Ascending aorta (tissue), 2 donors: ENCODE measurements at regions not wholly inside any gene's neighbourhood (a gene's known extent, or its start where the extent isn't known, plus 50 kb on each side); places are given as distances from the start of the nearest gene placed in this dataset.
"Not testable (repeated sequence)": the region's sequence is repeated elsewhere in the genome, so short reads cannot be mapped to it uniquely, and the experiment has no call there.

Experiments used
- DNase-seq, 2 donors: peaks; one replicate each; pipeline ENCODE4 v3.0.0-alpha.2; 2019; ENCODE audit warnings: low spot score in 2 of 2
- H3K27ac ChIP-seq, 2 donors: fragments of 200-600 bp; sonication (generic); one replicate each; pipeline ENCODE4 v1.5.1; 2016 to 2017; ENCODE audit warnings: mild to moderate bottlenecking in 1 of 2
- H3K27me3 ChIP-seq: fragments of 200-600 bp; sonication (generic); one replicate; pipeline ENCODE4 v1.5.1; 2017
- H3K36me3 ChIP-seq, 2 donors: fragments of 200-600 bp; sonication (generic); one replicate each; pipeline ENCODE4 v1.5.1; 2016
- H3K4me1 ChIP-seq, 2 donors: fragments of 200-600 bp; sonication (generic); one replicate each; pipeline ENCODE4 v1.5.1; 2016 to 2017; ENCODE audit warnings: mild to moderate bottlenecking in 1 of 2
- H3K4me3 ChIP-seq, 2 donors: fragments of 200-600 bp; sonication (generic); one replicate each; pipeline ENCODE4 v1.5.1; 2016 to 2017; ENCODE audit warnings: mild to moderate bottlenecking in 1 of 2
- H3K9me3 ChIP-seq, 2 donors: fragments of 200-600 bp; sonication (generic); one replicate each; pipeline ENCODE4 v1.5.1; 2016
- CTCF ChIP-seq, 3 experiments: fragments of 200-600 bp in 2 of 3; fragments of 450-650 bp in 1 of 3; sonication (generic) in 2 of 3; IDR thresholded peaks; one replicate each; pipeline ENCODE4 v1.5.1; 2016 to 2019; ENCODE audit warnings: antibody characterized with exemption in 3 of 3, mild to moderate bottlenecking in 1 of 3, moderate library complexity in 1 of 3
- intact Hi-C: fragments of 100-400 bp; cut with DNase I; formaldehyde crosslinking; loops from one replicate; pipeline ENCODE4 v1.15.1; 2023

GRCh38 chrX:112235547-112235946 is 153.0 kb upstream of the TRPC5 start:
- Histone ChIP-seq H3K4me1 (no peaks in the 10 kb centered on the region), H3K27me3 (no peaks in the 10 kb centered on the region), H3K36me3 (no peaks in the 10 kb centered on the region), H3K4me3 (no peak overlapping the region), H3K9me3 (no peaks in the 10 kb centered on the region), H3K27ac (no peak overlapping the region)
- no peak for DNase-seq
- no peak for TF ChIP-seq CTCF (IDR thresholded peaks at IDR 0.05)
- intact Hi-C loops: no loop called here

- Histone ChIP-seq H3K4me3 (no peak overlapping the region), H3K36me3 (no peaks in the 10 kb centered on the region), H3K27me3 (no peaks in the 10 kb centered on the region), H3K27ac (no peak overlapping the region), H3K9me3 (no peaks in the 10 kb centered on the region), H3K4me1 (no peaks in the 10 kb centered on the region)
- TF ChIP-seq CTCF (IDR thresholded peaks at IDR 0.05): no peak
- DNase-seq: no peak
- intact Hi-C loops: no loop called here
Observed at GRCh38 chrX:112233164-112233563, 150.6 kb upstream of the TRPC5 start.

- H3K9me3 ChIP-seq, H3K27me3 ChIP-seq, intact Hi-C loops, DNase-seq, H3K4me3 ChIP-seq, H3K4me1 ChIP-seq, H3K27ac ChIP-seq, H3K36me3 ChIP-seq: not testable (repeated sequence)
Observed at GRCh38 chrX:112226795-112227194, 144.2 kb upstream of the TRPC5 start.

GRCh38 chrX:112223391-112223790 is 140.8 kb upstream of the TRPC5 start:
- Histone ChIP-seq H3K27ac (no peak overlapping the region), H3K4me1 (no peaks in the 10 kb centered on the region), H3K9me3 (no peaks in the 10 kb centered on the region), H3K4me3 (no peak overlapping the region), H3K36me3 (no peaks in the 10 kb centered on the region), H3K27me3 (no peaks in the 10 kb centered on the region)
- intact Hi-C loops: no loop called here
- no peak for TF ChIP-seq CTCF (IDR thresholded peaks at IDR 0.05)
- DNase-seq: no peak

GRCh38 chrX:112218388-112218787 is 135.8 kb upstream of the TRPC5 start:
- Histone ChIP-seq H3K36me3 (no peaks in the 10 kb centered on the region), H3K27ac (no peak overlapping the region), H3K4me1 (no peaks in the 10 kb centered on the region), H3K27me3 (no peaks in the 10 kb centered on the region), H3K9me3 (no peaks in the 10 kb centered on the region), H3K4me3 (no peak overlapping the region)
- DNase-seq: no peak
- no peak for TF ChIP-seq CTCF (IDR thresholded peaks at IDR 0.05)
- intact Hi-C loops: no loop called here

GRCh38 chrX:112211459-112211858 is 128.9 kb upstream of the TRPC5 start:
- Histone ChIP-seq H3K9me3 (no peaks in the 10 kb centered on the region), H3K27me3 (no peaks in the 10 kb centered on the region), H3K4me1 (no peaks in the 10 kb centered on the region), H3K27ac (no peak overlapping the region), H3K36me3 (no peaks in the 10 kb centered on the region), H3K4me3 (no peak overlapping the region)
- TF ChIP-seq CTCF (IDR thresholded peaks at IDR 0.05): no peak
- no peak for DNase-seq
- intact Hi-C loops: no loop called here
